ENCODE measurements at regions not wholly inside any gene's neighbourhood (a gene's known extent, or its start where the extent isn't known, plus 50 kb on each side); places are given as distances from the start of the nearest gene placed in this dataset.

DNA sequence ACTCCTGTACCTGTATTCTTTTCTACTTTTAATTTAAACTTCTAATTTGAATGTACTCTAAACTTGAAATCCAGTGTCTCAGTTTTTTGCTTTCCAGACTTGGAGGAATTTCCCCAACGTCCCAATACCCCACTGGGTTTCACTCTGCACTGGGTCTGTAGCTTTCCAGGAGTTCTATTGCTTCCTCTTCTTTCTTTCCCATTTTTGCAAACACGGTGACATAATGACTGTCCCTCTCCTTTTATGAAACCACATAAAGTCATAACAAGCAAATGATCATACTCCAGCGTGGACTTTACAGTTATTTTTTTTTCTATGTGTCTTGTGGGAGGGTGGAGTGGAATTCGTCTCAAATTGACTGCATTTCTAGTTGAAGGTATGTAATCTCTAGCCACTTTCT is 97.1 kb downstream of the FASLG start:
- Histone ChIP-seq H3K36me3 (ENCODE audit: control insufficient read depth, low read length) (no peaks in the 10 kb centered on the region), H3K9me3 (ENCODE audit: control insufficient read depth, insufficient read depth, low read length) (no peaks in the 10 kb centered on the region), H4K20me1 (ENCODE audit: control insufficient read depth, insufficient read depth, low read depth, low read length) (no peaks in the 10 kb centered on the region), H3K9me2 (replicated peaks; ENCODE audit: control insufficient read depth, low read length) (no peaks in the 10 kb centered on the region), H3K4me3 (ENCODE audit: low read length) (no peak overlapping the region), H3K79me2 (ENCODE audit: control insufficient read depth, low read length) (no peaks in the 10 kb centered on the region), H3K4me1 (ENCODE audit: control insufficient read depth, low read length) (peaks cover 25% of the 10 kb centered on the region), H3K27me3 (ENCODE audit: control insufficient read depth, low read length) (no peaks in the 10 kb centered on the region), H3K4me2 (ENCODE audit: low read length) (no peak overlapping the region), H3K27ac (ENCODE audit: low read depth, low read length) (no peak overlapping the region), H3F3A (ENCODE audit: control insufficient read depth, insufficient read depth) (no peaks in the 10 kb centered on the region)
- TF ChIP-seq, protein P1, sequence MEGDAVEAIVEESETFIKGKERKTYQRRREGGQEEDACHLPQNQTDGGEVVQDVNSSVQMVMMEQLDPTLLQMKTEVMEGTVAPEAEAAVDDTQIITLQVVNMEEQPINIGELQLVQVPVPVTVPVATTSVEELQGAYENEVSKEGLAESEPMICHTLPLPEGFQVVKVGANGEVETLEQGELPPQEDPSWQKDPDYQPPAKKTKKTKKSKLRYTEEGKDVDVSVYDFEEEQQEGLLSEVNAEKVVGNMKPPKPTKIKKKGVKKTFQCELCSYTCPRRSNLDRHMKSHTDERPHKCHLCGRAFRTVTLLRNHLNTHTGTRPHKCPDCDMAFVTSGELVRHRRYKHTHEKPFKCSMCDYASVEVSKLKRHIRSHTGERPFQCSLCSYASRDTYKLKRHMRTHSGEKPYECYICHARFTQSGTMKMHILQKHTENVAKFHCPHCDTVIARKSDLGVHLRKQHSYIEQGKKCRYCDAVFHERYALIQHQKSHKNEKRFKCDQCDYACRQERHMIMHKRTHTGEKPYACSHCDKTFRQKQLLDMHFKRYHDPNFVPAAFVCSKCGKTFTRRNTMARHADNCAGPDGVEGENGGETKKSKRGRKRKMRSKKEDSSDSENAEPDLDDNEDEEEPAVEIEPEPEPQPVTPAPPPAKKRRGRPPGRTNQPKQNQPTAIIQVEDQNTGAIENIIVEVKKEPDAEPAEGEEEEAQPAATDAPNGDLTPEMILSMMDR (IDR thresholded peaks at IDR 0.05; ENCODE audit: low read depth, low read length, poor library complexity, severe bottlenecking) = no peak
- TF ChIP-seq EZH2phosphoT487 (IDR thresholded peaks at IDR 0.05; ENCODE audit: borderline replicate concordance, low read length) = no peak

DNA sequence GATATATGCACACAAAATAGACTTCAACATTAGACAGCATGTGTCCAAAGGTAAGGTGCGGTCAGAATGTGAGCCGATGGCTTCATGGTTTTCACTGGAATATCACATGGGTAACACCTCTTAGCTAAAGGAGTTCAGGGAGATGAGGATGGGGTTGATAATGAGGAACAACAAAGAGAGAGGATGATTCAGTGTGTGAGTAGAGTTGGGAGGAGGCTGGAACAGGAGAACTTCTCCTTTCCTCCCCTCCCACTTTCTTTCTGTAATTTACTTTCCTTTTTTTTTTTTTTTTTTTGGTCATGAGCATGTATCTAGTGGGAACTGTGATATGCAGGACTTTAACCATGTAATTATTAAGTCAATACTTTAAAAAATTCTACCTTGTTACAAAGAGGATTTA is 99.4 kb downstream of the FASLG start:
- Histone ChIP-seq H3K4me3 (ENCODE audit: low read length) (no peak overlapping the region), H3K36me3 (ENCODE audit: control insufficient read depth, low read length) (no peaks in the 10 kb centered on the region), H3K27ac (ENCODE audit: low read depth, low read length) (no peak overlapping the region), H3K27me3 (ENCODE audit: control insufficient read depth, low read length) (no peaks in the 10 kb centered on the region), H3K9me2 (replicated peaks; ENCODE audit: control insufficient read depth, low read length) (no peaks in the 10 kb centered on the region), H3K79me2 (ENCODE audit: control insufficient read depth, low read length) (no peaks in the 10 kb centered on the region), H3F3A (ENCODE audit: control insufficient read depth, insufficient read depth) (no peaks in the 10 kb centered on the region), H4K20me1 (ENCODE audit: control insufficient read depth, insufficient read depth, low read depth, low read length) (no peaks in the 10 kb centered on the region), H3K4me1 (ENCODE audit: control insufficient read depth, low read length) (peaks cover 25% of the 10 kb centered on the region), H3K9me3 (ENCODE audit: control insufficient read depth, insufficient read depth, low read length) (no peaks in the 10 kb centered on the region), H3K4me2 (ENCODE audit: low read length) (no peak overlapping the region)
- TF ChIP-seq, protein P1 (IDR thresholded peaks at IDR 0.05; ENCODE audit: low read depth, low read length, poor library complexity, severe bottlenecking) = no peak
- TF ChIP-seq EZH2phosphoT487 (IDR thresholded peaks at IDR 0.05; ENCODE audit: borderline replicate concordance, low read length) = no peak

DNA sequence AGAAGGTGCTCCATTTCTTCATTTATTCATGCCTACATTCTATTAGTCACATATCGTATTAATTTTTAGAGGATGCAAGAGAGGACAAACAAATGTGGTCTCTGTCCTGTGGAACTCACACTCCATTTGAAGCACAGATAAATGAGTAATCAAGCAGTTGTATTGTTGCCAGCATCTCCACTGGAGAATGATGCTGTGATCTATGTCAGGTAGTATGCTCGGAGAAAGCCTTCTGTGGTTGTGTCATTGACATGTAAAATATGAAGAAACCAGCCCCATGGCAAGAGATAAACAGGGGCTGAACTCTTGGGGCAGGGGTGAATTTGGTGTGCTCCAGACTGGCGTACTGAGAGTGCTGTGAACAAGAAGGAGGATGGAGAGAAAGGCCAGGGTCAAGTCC is 101.2 kb downstream of the FASLG start:
- no peaks in the 10 kb centered on the region for H3K27me3 ChIP-seq (ENCODE audit: control insufficient read depth, low read length)
- H3K4me1 ChIP-seq (ENCODE audit: control insufficient read depth, low read length) = peaks cover 23% of the 10 kb centered on the region
- no peaks in the 10 kb centered on the region for H3K79me2 ChIP-seq (ENCODE audit: control insufficient read depth, low read length)
- H3F3A ChIP-seq (ENCODE audit: control insufficient read depth, insufficient read depth) = no peaks in the 10 kb centered on the region
- no peak for TF ChIP-seq EZH2phosphoT487 (IDR thresholded peaks at IDR 0.05; ENCODE audit: borderline replicate concordance, low read length)
- TF ChIP-seq, protein P1 (IDR thresholded peaks at IDR 0.05; ENCODE audit: low read depth, low read length, poor library complexity, severe bottlenecking) = no peak
- H3K4me2 ChIP-seq (ENCODE audit: low read length) = no peak overlapping the region
- H3K4me3 ChIP-seq (ENCODE audit: low read length) = no peak overlapping the region
- H3K9me3 ChIP-seq (ENCODE audit: control insufficient read depth, insufficient read depth, low read length) = no peaks in the 10 kb centered on the region
- no peaks in the 10 kb centered on the region for H3K9me2 ChIP-seq (replicated peaks; ENCODE audit: control insufficient read depth, low read length)
- no peaks in the 10 kb centered on the region for H4K20me1 ChIP-seq (ENCODE audit: control insufficient read depth, insufficient read depth, low read depth, low read length)
- no peak overlapping the region for H3K27ac ChIP-seq (ENCODE audit: low read depth, low read length)
- H3K36me3 ChIP-seq (ENCODE audit: control insufficient read depth, low read length) = no peaks in the 10 kb centered on the region
